K562 (cell line): ENCODE measurements at regions not wholly inside any gene's neighbourhood (a gene's known extent, or its start where the extent isn't known, plus 50 kb on each side); places are given as distances from the start of the nearest gene placed in this dataset.

ENCODE experiments used
- ATAC-seq: fragments of 200-7000 bp; cut with Tn5 transposase; 3 replicates; pipeline ENCODE4 v1.9.1; 2020; ENCODE audit warnings: moderate library complexity
- BruUV-seq: library from RNA; stranded (reverse); fragments of 400-500 nt; replicated peaks from 2 replicates; lab custom pipeline; 2021; lab: Mats Ljungman, UMichigan
- CTCF ChIA-PET: fragments of 300-600 bp; formaldehyde crosslinking; extraction: SDS; loops from one replicate; lab custom pipeline; 2021; ENCODE audit warnings: low intra/inter-chr PET ratio; lab: Yijun Ruan, JAX
- POLR2A ChIA-PET: fragments of 300-600, 350-650 bp; sonication (Branson Sonifier 250); formaldehyde crosslinking; extraction: SDS; loops from one replicate; lab custom pipeline; 2021; ENCODE audit warnings: antibody characterized with exemption, inconsistent platforms; lab: Yijun Ruan, JAX
- DNase-seq, 4 experiments: peaks; one replicate each; pipeline versions ENCODE4 v3.0.0 to v3.0.0-alpha.2; 2011 to 2018; ENCODE audit warnings: low spot score in 3 of 4, mixed read lengths in 3 of 4; ENCODE audit errors: extremely low read depth in 1 of 4
- FAIRE-seq: peaks from 2 replicates; lab custom pipeline; 2011; peaks lifted over from hg19 to GRCh38; lab: Jason Lieb, UNC
- H2AFZ ChIP-seq: 2 replicates; pipeline ENCODE4 v1.6.0; 2011; ENCODE audit warnings: low read depth, low read length, control low read depth, inconsistent platforms
- H3K27ac ChIP-seq: fragments of 200-600 bp; 3 replicates; pipeline ENCODE4 v1.8.0; 2011; ENCODE audit warnings: low read depth, mild to moderate bottlenecking, control low read depth, inconsistent platforms, low read length, moderate library complexity, mixed read lengths; ENCODE audit errors: extremely low read depth
- H3K27me3 ChIP-seq, 2 experiments: fragments of 300-600 bp in 1 of 2; 2 replicates in 1 of 2; 3 replicates in 1 of 2; pipeline versions ENCODE4 v1.6.0 to v1.8.0; 2011; ENCODE audit warnings: inconsistent platforms in 2 of 2, low read length in 2 of 2, mild to moderate bottlenecking in 1 of 2, mixed read lengths in 1 of 2, moderate library complexity in 1 of 2; ENCODE audit not compliant: control insufficient read depth in 2 of 2, insufficient read depth in 2 of 2
- H3K36me3 ChIP-seq: fragments of 300-600 bp; 3 replicates; pipeline ENCODE4 v1.8.0; 2011; ENCODE audit warnings: mild to moderate bottlenecking, low read length, inconsistent platforms; ENCODE audit not compliant: control insufficient read depth, insufficient read depth
- H3K4me1 ChIP-seq, 2 experiments: fragments of 200-600 bp in 1 of 2; replicated peaks in 1 of 2; 2 replicates in 1 of 2; 3 replicates in 1 of 2; pipeline versions ENCODE4 v1.5.1 to v1.8.0; 2011; ENCODE audit warnings: inconsistent platforms in 2 of 2, low read length in 2 of 2, mild to moderate bottlenecking in 1 of 2, mixed read lengths in 1 of 2, moderate library complexity in 1 of 2; ENCODE audit not compliant: control insufficient read depth in 2 of 2, insufficient read depth in 2 of 2
- H3K4me2 ChIP-seq: 2 replicates; pipeline ENCODE4 v1.6.1; 2011; ENCODE audit warnings: low read length, control low read depth, inconsistent platforms, mixed read lengths; ENCODE audit not compliant: insufficient read depth
- H3K4me3 ChIP-seq: fragments of 200-600 bp; sonication (generic), shearing (Covaris generic); 2 replicates; pipeline ENCODE4 v1.5.1; 2016; ENCODE audit warnings: control low read depth, inconsistent platforms
- H3K79me2 ChIP-seq: fragments of 200-600 bp; 3 replicates; pipeline ENCODE4 v1.8.0; 2011; ENCODE audit warnings: low read length, inconsistent platforms; ENCODE audit not compliant: control insufficient read depth, insufficient read depth
- H3K9ac ChIP-seq, 2 experiments: 2 replicates each; pipeline versions ENCODE4 v1.6.0 to v1.6.1; 2011; ENCODE audit warnings: low read depth in 2 of 2, low read length in 2 of 2, control low read depth in 1 of 2, inconsistent platforms in 1 of 2, mild to moderate bottlenecking in 1 of 2, mixed read lengths in 1 of 2; ENCODE audit not compliant: insufficient read depth in 1 of 2
- H3K9me1 ChIP-seq: one replicate; pipeline ENCODE4 v1.6.0; 2011; ENCODE audit warnings: inconsistent platforms, mild to moderate bottlenecking, low read length, moderate library complexity; ENCODE audit not compliant: control insufficient read depth, insufficient read depth
- H3K9me3 ChIP-seq: replicated peaks from 2 replicates; pipeline ENCODE4 v1.5.1; 2011; ENCODE audit warnings: low read depth, low read length, inconsistent platforms; ENCODE audit not compliant: control insufficient read depth, insufficient read depth
- H4K20me1 ChIP-seq: replicated peaks from 2 replicates; pipeline ENCODE4 v1.6.1; 2011; ENCODE audit warnings: low read length, inconsistent platforms, mixed read lengths; ENCODE audit not compliant: control insufficient read depth, insufficient read depth
- BMI1 ChIP-seq: fragments of 150-350 bp; IDR thresholded peaks from 2 replicates; pipeline ENCODE4 v1.6.1; 2014; ENCODE audit warnings: low read length
- CC2D1A ChIP-seq: fragments of 450-650 bp; IDR thresholded peaks from 2 replicates; pipeline ENCODE4 v1.6.1; 2017; ENCODE audit warnings: mild to moderate bottlenecking
- NONO ChIP-seq, 2 experiments: fragments of 200-400 bp in 1 of 2; fragments of 450-650 bp in 1 of 2; formaldehyde crosslinking in 1 of 2; IDR thresholded peaks; 2 replicates each; pipeline ENCODE4 v1.6.1; 2017; ENCODE audit warnings: low read depth in 2 of 2, mild to moderate bottlenecking in 2 of 2, moderate library complexity in 2 of 2, low read length in 1 of 2
- PHF8 ChIP-seq: fragments of 200-600 bp; sonication (generic); IDR thresholded peaks from 2 replicates; pipeline ENCODE4 v1.6.1; 2012; ENCODE audit warnings: mixed run types, mild to moderate bottlenecking, inconsistent platforms, low read length, moderate library complexity, borderline replicate concordance
- RBM17 ChIP-seq: fragments of 200-400 bp; formaldehyde crosslinking; IDR thresholded peaks from 2 replicates; pipeline ENCODE4 v1.6.1; 2017; ENCODE audit warnings: low read depth, mild to moderate bottlenecking, low read length, borderline replicate concordance
- ZNF253 ChIP-seq: fragments of 250-450 bp; sonication (Bioruptor Pico); conservative IDR thresholded peaks from 2 replicates; pipeline ENCODE4 v1.6.1; 2021; ENCODE audit warnings: mild to moderate bottlenecking
- WGBS: fragments of 100-300 bp; shearing (Covaris generic); methylation state at CpG from one replicate; pipeline ENCODE4 v1.1.6; 2016; ENCODE audit warnings: low coverage, mixed read lengths; ENCODE audit not compliant: insufficient coverage; ENCODE audit errors: missing lambda C conversion rate; 5-methylcytosine and 5-hydroxymethylcytosine counted together
- in situ Hi-C: fragments of 300-500 bp; cut with MboI; formaldehyde crosslinking; loops from 4 replicates; pipeline ENCODE4 v1.15.0; 2018; ENCODE audit warnings: inconsistent platforms, mixed read lengths
- intact Hi-C: fragments of 100-400 bp; cut with micrococcal nuclease; formaldehyde crosslinking; loops from 2 replicates; pipeline ENCODE4 v1.14.2; 2022
- TF ChIP-seq, protein P1 (sequence below): fragments of 450-650 bp; IDR thresholded peaks from 2 replicates; pipeline ENCODE4 v1.6.1; 2017; ENCODE audit warnings: antibody characterized with exemption
- TF ChIP-seq, protein P2 (sequence below), 3 experiments: fragments of 200-800 bp in 1 of 3; sonication (Bioruptor generic) in 1 of 3; sonication (generic) in 1 of 3; formaldehyde crosslinking in 1 of 3; IDR thresholded peaks; 2 replicates each; pipeline versions ENCODE4 v1.6.1 to v1.8.0; 2016 to 2022; ENCODE audit warnings: mild to moderate bottlenecking in 2 of 3, missing compliant biosample characterization in 2 of 3, missing genetic modification characterization in 2 of 3, missing genetic modification reagents in 1 of 3
- TF ChIP-seq, protein P3 (sequence below): fragments of 250-450 bp; sonication (Bioruptor Pico); IDR thresholded peaks from 2 replicates; pipeline ENCODE4 v1.5.0; 2021; ENCODE audit warnings: mild to moderate bottlenecking, moderate library complexity
- TF ChIP-seq, protein P4 (sequence below): fragments of 450-650 bp; IDR thresholded peaks from one replicate; pipeline ENCODE4 v1.6.1; 2018; ENCODE audit warnings: mild to moderate bottlenecking, moderate library complexity; ENCODE audit not compliant: partially characterized antibody
- TF ChIP-seq, protein P5 (sequence below): fragments of 450-650 bp; formaldehyde crosslinking; IDR thresholded peaks from 2 replicates; pipeline ENCODE4 v1.4.0; 2020; ENCODE audit warnings: mild to moderate bottlenecking

DNA sequence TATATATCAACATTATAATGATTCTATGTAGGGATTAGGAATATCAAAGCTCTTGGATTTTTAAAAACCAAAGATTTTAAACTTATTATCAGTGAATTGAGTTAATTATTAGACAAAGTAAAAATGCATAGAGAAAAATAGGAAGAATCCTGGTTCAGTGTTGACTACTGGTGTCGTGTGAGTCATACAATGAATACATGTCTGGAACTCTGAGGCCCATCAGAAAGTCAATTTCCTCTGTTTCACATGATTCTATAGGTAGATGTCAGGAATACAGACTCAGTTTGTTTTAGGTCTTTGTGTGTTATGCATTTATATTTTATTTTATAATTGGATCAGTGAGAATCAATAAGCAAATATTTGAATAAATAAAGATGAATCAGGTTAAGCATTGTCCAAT is 84.5 kb upstream of the RTL1 start:
- DNase-seq: no peak
- WGBS: 0% methylated on average over 1 of the region's 1 CpG
- Histone ChIP-seq H2AFZ (no peak overlapping the region), H3K4me2 (no peak overlapping the region), H3K4me3 (no peak overlapping the region), H4K20me1 (no peaks in the 10 kb centered on the region), H3K9me3 (no peaks in the 10 kb centered on the region), H3K9me1 (no peaks in the 10 kb centered on the region), H3K79me2 (no peaks in the 10 kb centered on the region), H3K9ac (no peak overlapping the region), H3K4me1 (no peaks in the 10 kb centered on the region), H3K36me3 (no peaks in the 10 kb centered on the region), H3K27me3 (no peaks in the 10 kb centered on the region), H3K27ac (no peak overlapping the region)
- ChIA-PET CTCF (no interaction called here), POLR2A (no interaction called here)
- in situ Hi-C loops: no loop called here
- no TSS peak for BruUV-seq
- intact Hi-C loops: no loop called here
- no peak for FAIRE-seq
- ATAC-seq: no peak
- TF ChIP-seq, protein P1, sequence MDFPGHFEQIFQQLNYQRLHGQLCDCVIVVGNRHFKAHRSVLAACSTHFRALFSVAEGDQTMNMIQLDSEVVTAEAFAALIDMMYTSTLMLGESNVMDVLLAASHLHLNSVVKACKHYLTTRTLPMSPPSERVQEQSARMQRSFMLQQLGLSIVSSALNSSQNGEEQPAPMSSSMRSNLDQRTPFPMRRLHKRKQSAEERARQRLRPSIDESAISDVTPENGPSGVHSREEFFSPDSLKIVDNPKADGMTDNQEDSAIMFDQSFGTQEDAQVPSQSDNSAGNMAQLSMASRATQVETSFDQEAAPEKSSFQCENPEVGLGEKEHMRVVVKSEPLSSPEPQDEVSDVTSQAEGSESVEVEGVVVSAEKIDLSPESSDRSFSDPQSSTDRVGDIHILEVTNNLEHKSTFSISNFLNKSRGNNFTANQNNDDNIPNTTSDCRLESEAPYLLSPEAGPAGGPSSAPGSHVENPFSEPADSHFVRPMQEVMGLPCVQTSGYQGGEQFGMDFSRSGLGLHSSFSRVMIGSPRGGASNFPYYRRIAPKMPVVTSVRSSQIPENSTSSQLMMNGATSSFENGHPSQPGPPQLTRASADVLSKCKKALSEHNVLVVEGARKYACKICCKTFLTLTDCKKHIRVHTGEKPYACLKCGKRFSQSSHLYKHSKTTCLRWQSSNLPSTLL: no peak
- TF ChIP-seq NONO (IDR thresholded peaks at IDR 0.05; ENCODE audit: low read depth in 2 of 2, low read length in 1 of 2): no peak
- no peak for TF ChIP-seq BMI1
- no peak for TF ChIP-seq RBM17
- no peak for TF ChIP-seq PHF8
- TF ChIP-seq, protein P2, sequence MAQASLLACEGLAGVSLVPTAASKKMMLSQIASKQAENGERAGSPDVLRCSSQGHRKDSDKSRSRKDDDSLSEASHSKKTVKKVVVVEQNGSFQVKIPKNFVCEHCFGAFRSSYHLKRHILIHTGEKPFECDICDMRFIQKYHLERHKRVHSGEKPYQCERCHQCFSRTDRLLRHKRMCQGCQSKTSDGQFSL (CRISPR knock-in tag; IDR thresholded peaks at IDR 0.05): no peak
- TF ChIP-seq, protein P2 (tag; IDR thresholded peaks at IDR 0.05): no peak
- TF ChIP-seq CC2D1A: no peak
- TF ChIP-seq, protein P3, sequence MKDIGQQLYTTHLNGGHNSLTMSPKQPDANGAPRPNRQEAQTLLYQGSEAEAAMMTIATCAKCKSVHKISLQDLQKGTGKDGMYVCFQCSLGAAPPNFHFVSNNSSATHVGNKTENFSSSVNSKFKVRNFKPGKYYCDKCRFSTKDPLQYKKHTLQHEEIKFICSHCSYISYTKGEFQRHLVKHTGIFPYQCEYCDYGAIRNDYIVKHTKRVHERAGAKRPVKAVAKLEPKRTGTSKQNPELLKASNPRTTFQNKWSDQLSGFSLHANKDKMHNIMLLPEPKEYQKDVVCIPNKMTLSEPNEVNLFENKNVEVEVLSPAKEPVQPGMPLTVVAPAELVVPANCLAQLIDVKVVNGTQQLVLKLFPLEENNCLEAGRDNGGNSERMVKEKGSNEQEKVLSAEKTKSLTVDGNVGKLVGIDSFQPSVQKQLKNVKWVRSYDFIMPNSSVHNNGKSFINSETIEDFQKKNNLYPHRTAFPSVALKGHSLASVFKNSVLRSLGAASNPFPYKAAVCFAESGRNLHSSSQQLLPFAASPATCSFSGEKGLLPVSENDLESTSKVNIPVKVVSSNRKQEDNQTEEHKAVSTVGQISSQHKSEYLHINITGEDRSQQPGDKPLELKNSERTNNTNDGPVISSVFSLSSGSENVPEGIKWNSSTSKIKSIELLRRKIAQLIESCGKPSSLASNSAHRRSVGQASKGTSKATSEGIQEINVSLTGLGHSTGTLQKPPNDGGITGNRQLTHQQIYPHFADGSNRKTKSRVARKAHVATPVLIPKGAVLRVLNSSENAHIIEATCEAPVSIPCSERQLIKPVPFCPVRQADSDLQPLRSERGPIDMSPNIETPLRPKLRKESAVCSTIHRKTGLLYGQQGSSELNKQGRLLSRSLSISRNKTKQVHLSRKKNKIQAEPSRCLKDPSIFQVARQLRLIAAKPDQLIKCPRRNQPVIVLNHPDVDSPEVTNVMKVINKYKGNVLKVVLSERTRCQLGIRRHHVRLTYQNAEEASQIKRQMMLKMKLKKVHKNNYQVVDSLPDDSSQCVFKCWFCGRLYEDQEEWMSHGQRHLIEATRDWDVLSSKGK: no peak
- TF ChIP-seq, protein P4, sequence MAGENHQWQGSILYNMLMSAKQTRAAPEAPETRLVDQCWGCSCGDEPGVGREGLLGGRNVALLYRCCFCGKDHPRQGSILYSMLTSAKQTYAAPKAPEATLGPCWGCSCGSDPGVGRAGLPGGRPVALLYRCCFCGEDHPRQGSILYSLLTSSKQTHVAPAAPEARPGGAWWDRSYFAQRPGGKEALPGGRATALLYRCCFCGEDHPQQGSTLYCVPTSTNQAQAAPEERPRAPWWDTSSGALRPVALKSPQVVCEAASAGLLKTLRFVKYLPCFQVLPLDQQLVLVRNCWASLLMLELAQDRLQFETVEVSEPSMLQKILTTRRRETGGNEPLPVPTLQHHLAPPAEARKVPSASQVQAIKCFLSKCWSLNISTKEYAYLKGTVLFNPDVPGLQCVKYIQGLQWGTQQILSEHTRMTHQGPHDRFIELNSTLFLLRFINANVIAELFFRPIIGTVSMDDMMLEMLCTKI: no peak
- TF ChIP-seq, protein P5, sequence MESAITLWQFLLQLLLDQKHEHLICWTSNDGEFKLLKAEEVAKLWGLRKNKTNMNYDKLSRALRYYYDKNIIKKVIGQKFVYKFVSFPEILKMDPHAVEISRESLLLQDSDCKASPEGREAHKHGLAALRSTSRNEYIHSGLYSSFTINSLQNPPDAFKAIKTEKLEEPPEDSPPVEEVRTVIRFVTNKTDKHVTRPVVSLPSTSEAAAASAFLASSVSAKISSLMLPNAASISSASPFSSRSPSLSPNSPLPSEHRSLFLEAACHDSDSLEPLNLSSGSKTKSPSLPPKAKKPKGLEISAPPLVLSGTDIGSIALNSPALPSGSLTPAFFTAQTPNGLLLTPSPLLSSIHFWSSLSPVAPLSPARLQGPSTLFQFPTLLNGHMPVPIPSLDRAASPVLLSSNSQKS (CRISPR knock-in tag): no peak
- no peak for TF ChIP-seq ZNF253
